ENCODE measurements at regions not wholly inside any gene's neighbourhood (a gene's known extent, or its start where the extent isn't known, plus 50 kb on each side); places are given as distances from the start of the nearest gene placed in this dataset.

DNA sequence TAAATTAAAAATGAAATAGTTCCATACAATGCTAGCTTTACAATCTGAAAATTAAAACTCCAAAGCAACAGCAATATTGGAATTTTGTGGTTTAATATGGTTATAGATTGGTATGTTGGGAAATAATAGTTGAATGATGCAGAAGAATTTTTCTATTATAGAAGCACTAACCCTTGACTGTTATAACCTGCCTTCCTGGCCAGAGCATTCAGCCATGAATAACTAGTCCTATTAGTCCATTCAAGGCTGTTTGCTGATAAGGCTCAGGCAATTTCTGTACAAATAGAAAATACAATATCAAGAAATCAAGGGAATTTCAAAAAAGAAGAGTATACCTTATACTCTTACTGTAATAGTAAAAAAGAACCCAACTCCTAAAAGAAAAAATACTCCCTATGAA is 101.6 kb upstream of the SP4 start:
- DNase-seq (ENCODE audit: low spot score in 2 of 2) = no peak
- intact Hi-C loops (cut with DNase I; ENCODE audit: low total_unique reads) = no loop called here
- TF ChIP-seq, protein P1, sequence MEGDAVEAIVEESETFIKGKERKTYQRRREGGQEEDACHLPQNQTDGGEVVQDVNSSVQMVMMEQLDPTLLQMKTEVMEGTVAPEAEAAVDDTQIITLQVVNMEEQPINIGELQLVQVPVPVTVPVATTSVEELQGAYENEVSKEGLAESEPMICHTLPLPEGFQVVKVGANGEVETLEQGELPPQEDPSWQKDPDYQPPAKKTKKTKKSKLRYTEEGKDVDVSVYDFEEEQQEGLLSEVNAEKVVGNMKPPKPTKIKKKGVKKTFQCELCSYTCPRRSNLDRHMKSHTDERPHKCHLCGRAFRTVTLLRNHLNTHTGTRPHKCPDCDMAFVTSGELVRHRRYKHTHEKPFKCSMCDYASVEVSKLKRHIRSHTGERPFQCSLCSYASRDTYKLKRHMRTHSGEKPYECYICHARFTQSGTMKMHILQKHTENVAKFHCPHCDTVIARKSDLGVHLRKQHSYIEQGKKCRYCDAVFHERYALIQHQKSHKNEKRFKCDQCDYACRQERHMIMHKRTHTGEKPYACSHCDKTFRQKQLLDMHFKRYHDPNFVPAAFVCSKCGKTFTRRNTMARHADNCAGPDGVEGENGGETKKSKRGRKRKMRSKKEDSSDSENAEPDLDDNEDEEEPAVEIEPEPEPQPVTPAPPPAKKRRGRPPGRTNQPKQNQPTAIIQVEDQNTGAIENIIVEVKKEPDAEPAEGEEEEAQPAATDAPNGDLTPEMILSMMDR (IDR thresholded peaks at IDR 0.05) = no peak
- TF ChIP-seq POLR2A (IDR thresholded peaks at IDR 0.05) = no peak
- no peak overlapping the region for H3K4me3 ChIP-seq (ENCODE audit: low read depth, poor library complexity, severe bottlenecking)

DNA sequence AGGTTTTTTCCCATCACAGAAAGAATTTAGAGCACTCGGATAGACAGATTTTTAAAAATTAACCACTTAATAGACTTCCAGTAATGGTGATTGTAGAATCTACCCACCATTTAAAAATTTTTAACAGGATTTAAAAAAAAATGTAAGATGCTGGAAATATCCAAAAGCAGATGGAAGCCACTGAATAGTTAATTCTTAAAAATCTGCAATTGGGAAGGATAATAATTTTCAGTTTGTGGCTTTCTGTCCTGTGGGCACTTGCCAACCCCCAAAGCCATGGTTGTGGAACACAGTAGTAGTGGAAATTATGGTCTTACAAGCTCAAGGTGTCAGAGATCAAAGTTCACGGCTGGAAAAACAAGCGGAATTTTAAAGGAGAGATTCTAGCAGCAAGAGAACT is 101.0 kb upstream of the SP4 start:
- no peak for TF ChIP-seq POLR2A (IDR thresholded peaks at IDR 0.05)
- TF ChIP-seq, protein P1 (IDR thresholded peaks at IDR 0.05) = no peak
- WGBS, 2 donors = 70 to 75% methylated on average over 3 of the region's 3 CpGs
- H3K4me3 ChIP-seq (ENCODE audit: low read depth, poor library complexity, severe bottlenecking) = no peak overlapping the region
- intact Hi-C loops (cut with DNase I; ENCODE audit: low total_unique reads) = no loop called here
- no peak for DNase-seq (ENCODE audit: low spot score in 2 of 2)

DNA sequence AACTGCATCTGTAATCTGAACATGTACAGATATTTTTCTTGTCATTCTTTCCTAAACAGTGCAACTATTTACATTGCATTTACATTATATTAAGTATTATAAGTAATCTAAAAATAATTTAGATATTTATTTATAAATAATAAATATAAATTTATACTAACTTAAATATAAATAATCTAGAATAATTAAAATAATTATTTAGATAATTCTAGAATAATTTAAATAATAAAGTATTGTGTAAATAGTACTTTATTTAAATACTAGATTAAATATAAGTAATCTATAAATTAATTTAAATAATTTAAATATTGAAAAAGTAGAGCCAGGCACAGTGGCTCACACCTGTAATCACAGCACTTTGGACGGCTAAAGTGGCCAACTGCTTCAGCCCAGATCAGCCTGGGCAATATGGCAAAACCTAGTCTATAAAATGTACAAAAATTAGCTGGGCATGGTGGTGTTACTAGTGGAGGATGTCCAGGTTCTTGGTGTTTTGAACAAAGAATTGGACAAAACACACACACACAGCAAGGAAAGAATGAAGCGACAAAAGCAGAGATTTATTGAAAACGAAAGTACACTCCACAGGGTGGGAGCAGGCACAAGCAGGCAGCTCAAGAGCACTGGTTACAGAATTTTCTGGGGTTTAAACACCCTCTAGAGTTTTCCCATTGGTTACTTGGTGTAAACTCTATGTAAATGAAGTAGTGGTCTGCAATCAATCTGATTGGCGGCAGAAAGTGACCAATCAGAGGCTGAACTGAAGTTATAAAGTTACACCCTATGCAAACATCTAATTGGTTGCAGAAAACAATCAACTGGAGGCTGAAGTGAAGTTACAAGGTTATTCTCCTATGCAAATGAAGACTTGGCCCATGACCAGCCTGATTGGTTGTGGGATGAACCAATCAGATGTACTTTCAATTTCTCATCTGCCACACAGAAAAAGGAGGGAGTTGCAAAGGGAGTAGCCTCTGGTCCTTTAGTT is 100.2 kb upstream of the SP4 start:
- intact Hi-C loops (cut with DNase I; ENCODE audit: low total_unique reads) = no loop called here
- no peak for DNase-seq (ENCODE audit: low spot score in 2 of 2)
- H3K4me3 ChIP-seq (ENCODE audit: low read depth, poor library complexity, severe bottlenecking) = no peak overlapping the region
- TF ChIP-seq, protein P1 (IDR thresholded peaks at IDR 0.05) = no peak
- TF ChIP-seq POLR2A (IDR thresholded peaks at IDR 0.05) = no peak
- 94 to 98% methylated on average over 4 of the region's 4 CpGs for WGBS, 2 donors

DNA sequence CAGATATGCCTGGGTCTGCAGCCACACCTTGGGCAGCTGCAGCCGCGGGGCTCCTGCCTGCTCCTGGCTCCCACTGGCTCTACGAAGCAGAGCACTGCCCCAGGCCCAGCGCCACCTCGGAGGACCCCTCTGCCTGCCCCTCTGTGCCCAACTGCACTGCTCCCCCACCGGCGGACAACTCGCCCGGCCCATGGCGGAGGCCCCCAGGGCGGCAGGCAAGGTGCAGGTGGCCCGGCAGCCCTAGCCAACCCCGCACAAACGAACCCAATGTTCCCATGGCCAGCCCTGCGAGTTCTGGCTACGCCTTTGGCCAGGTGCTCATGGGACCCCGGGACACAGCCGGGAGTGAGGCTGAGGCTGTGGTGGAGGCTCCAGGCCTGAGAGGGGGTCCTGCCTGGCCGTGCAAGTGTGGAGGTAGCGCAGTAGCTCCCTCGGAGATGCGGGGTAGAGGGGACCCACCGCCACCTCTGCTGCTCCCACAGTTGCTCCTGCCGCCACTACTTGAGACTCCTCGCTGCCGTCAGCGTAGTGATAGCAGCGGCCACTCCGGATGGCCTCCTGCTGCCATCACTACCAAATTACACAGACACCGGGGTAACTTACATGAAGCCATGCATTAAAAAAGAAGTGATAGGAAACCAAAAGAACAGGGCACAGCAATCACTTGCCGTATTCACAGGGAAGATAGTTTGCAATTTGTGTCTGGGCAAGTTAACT is 97.3 kb upstream of the SP4 start:
- no peak for DNase-seq (ENCODE audit: low spot score in 2 of 2)
- TF ChIP-seq, protein P1 (IDR thresholded peaks at IDR 0.05) = no peak
- TF ChIP-seq POLR2A (IDR thresholded peaks at IDR 0.05) = no peak
- intact Hi-C loops (cut with DNase I; ENCODE audit: low total_unique reads) = no loop called here
- WGBS, 2 donors = 92 to 97% methylated on average over 26 to 30 of the region's 31 CpGs
- H3K4me3 ChIP-seq (ENCODE audit: low read depth, poor library complexity, severe bottlenecking) = no peak overlapping the region

DNA sequence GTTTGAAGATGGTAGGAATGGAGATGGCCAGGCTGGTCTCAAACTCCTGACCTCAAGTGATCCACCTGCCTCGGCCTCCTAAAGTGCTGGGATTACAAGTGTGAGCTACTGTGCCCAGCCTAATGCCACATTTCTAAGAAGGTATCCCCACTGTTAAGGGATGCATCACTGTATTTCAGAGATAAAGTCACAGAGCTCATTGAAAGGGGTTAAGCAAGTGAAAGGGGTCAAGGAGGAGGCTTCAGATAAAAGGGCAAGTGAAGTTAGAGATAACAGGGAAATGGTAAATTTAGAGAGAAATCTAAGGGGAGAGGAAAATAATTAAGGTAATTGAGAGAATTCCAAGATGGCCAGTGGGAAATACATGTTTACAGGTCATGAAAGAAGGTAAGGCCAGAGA is 93.0 kb upstream of the SP4 start:
- no peak for TF ChIP-seq POLR2A (IDR thresholded peaks at IDR 0.05)
- TF ChIP-seq, protein P1 (IDR thresholded peaks at IDR 0.05) = no peak
- no peak for DNase-seq (ENCODE audit: low spot score in 2 of 2)
- intact Hi-C loops (cut with DNase I; ENCODE audit: low total_unique reads) = no loop called here
- H3K4me3 ChIP-seq (ENCODE audit: low read depth, poor library complexity, severe bottlenecking) = no peak overlapping the region
- 82 to 86% methylated on average over 1 of the region's 1 CpG for WGBS, 2 donors

Data from lower leg skin (tissue), 4 donors.